ENCODE measurements at regions not wholly inside any gene's neighbourhood (a gene's known extent, or its start where the extent isn't known, plus 50 kb on each side); places are given as distances from the start of the nearest gene placed in this dataset.

DNA sequence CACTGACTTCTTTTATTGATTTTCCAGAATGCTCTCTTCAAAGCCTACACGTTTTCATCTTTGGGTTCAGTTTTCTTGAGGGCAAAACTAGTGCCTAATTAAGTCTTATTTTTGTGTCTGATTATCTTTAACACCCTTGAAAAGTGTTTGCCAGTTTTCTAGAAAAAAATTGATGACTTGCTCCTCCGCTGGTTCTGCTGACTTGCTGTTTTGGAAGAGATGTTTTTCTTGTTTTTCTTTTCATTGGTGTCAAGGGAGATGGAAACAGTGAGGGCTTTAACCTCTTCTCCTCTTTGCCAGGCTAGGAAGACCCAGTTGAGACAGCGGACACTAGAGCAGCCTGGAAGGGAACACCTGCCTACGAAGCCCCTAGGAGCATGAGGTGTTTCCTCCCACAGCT, 123.7 kb upstream of the EEPD1 start:
- H3K27me3 ChIP-seq (ENCODE audit: low read depth, low read length): no peaks in the 10 kb centered on the region
- H3K4me1 ChIP-seq (ENCODE audit: control insufficient read depth in 1 of 2, insufficient read depth in 2 of 2, low read length in 2 of 2): peaks cover 0 to 6% of the 10 kb centered on the region in 2 donors
- H3K27ac ChIP-seq (ENCODE audit: low read length): no peak overlapping the region
- no peaks in the 10 kb centered on the region for H3K36me3 ChIP-seq (ENCODE audit: control insufficient read depth in 1 of 2, insufficient read depth in 2 of 2, low read length in 2 of 2)
- H3K4me3 ChIP-seq (ENCODE audit: low read depth in 1 of 2, low read length in 2 of 2): no peak overlapping the region
- H3K9me3 ChIP-seq (ENCODE audit: control insufficient read depth in 1 of 2, low read length in 2 of 2): no peaks in the 10 kb centered on the region

- Histone ChIP-seq H3K36me3 (ENCODE audit: control insufficient read depth in 1 of 2, insufficient read depth in 2 of 2, low read length in 2 of 2) (no peaks in the 10 kb centered on the region), H3K27ac (ENCODE audit: low read length) (no peak overlapping the region), H3K4me1 (ENCODE audit: control insufficient read depth in 1 of 2, insufficient read depth in 2 of 2, low read length in 2 of 2) (peaks cover 0 to 6% of the 10 kb centered on the region in 2 donors), H3K4me3 (ENCODE audit: low read depth in 1 of 2, low read length in 2 of 2) (no peak overlapping the region), H3K27me3 (ENCODE audit: low read depth, low read length) (no peaks in the 10 kb centered on the region), H3K9me3 (ENCODE audit: control insufficient read depth in 1 of 2, low read length in 2 of 2) (no peaks in the 10 kb centered on the region)
Measured at GRCh38 chr7:36029853-36030515, 123.1 kb upstream of the EEPD1 start.

DNA sequence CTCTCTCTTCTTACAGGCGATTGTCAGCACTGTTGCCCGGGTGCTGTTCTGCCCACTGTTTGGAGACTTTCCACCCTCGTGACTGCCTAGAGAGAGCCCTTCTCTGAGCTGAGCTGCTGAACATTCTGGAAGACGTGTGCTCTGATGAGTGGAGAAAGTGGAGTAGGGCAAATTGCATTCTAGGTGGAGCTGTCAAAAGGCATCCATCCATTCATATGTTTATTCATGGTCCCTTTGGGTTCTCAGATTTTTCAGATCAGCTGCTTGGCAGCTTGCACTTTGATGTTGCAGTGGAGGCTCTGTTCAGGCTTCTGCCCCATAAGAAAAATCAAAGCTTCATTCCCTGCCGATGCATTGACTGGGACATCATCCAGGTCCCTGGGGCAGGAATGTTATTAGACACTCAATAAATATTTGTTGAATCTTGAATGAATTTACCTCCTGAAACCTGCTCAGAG, 120.7 kb upstream of the EEPD1 start:
- H3K4me1 ChIP-seq (ENCODE audit: control insufficient read depth in 1 of 2, insufficient read depth in 2 of 2, low read length in 2 of 2): peaks cover 0 to 18% of the 10 kb centered on the region in 2 donors
- H3K36me3 ChIP-seq (ENCODE audit: control insufficient read depth in 1 of 2, insufficient read depth in 2 of 2, low read length in 2 of 2): no peaks in the 10 kb centered on the region
- H3K9me3 ChIP-seq (ENCODE audit: control insufficient read depth in 1 of 2, low read length in 2 of 2): no peaks in the 10 kb centered on the region
- no peak overlapping the region for H3K27ac ChIP-seq (ENCODE audit: low read length)
- no peaks in the 10 kb centered on the region for H3K27me3 ChIP-seq (ENCODE audit: low read depth, low read length)
- H3K4me3 ChIP-seq (ENCODE audit: low read depth in 1 of 2, low read length in 2 of 2): no peak overlapping the region

- Histone ChIP-seq H3K36me3 (ENCODE audit: control insufficient read depth in 1 of 2, insufficient read depth in 2 of 2, low read length in 2 of 2) (no peaks in the 10 kb centered on the region), H3K9me3 (ENCODE audit: control insufficient read depth in 1 of 2, low read length in 2 of 2) (no peaks in the 10 kb centered on the region), H3K27ac (ENCODE audit: low read length) (no peak overlapping the region), H3K4me3 (ENCODE audit: low read depth in 1 of 2, low read length in 2 of 2) (no peak overlapping the region), H3K4me1 (ENCODE audit: control insufficient read depth in 1 of 2, insufficient read depth in 2 of 2, low read length in 2 of 2) (peaks cover 0 to 18% of the 10 kb centered on the region in 2 donors), H3K27me3 (ENCODE audit: low read depth, low read length) (no peaks in the 10 kb centered on the region)
Measured at GRCh38 chr7:36034020-36034419, 119.0 kb upstream of the EEPD1 start.

DNA sequence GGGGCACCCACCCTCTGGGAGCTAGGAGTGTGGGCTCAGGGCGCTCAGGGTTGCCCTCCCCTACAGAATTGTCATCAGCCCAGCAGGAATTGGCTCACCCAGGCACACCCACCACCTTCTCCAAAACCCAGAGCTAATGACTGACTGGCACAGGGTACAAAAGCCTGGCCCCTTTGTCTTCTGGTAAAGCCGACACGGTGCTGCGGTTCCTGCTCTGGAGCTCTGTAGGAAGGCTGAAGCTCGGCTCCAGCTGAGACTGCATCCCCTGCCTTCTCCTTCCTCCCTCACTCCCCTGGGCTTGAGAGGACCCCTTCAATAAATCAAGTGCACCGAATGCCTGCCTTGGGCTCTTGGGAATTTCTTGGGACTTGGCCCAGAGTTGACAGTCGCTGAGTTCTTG, 117.9 kb upstream of the EEPD1 start:
- H3K4me1 ChIP-seq (ENCODE audit: control insufficient read depth in 1 of 2, insufficient read depth in 2 of 2, low read length in 2 of 2): peaks cover 0 to 18% of the 10 kb centered on the region in 2 donors
- H3K27ac ChIP-seq (ENCODE audit: low read length): no peak overlapping the region
- no peaks in the 10 kb centered on the region for H3K9me3 ChIP-seq (ENCODE audit: control insufficient read depth in 1 of 2, low read length in 2 of 2)
- H3K36me3 ChIP-seq (ENCODE audit: control insufficient read depth in 1 of 2, insufficient read depth in 2 of 2, low read length in 2 of 2): no peaks in the 10 kb centered on the region
- H3K4me3 ChIP-seq (ENCODE audit: low read depth in 1 of 2, low read length in 2 of 2): no peak overlapping the region
- H3K27me3 ChIP-seq (ENCODE audit: low read depth, low read length): no peaks in the 10 kb centered on the region

- peak overlapping the region; percentile 59 for H3K27ac ChIP-seq (ENCODE audit: low read length)
- H3K4me3 ChIP-seq (ENCODE audit: low read depth in 1 of 2, low read length in 2 of 2): no peak overlapping the region
- H3K36me3 ChIP-seq (ENCODE audit: control insufficient read depth in 1 of 2, insufficient read depth in 2 of 2, low read length in 2 of 2): no peaks in the 10 kb centered on the region
- H3K27me3 ChIP-seq (ENCODE audit: low read depth, low read length): no peaks in the 10 kb centered on the region
- peaks cover 0 to 18% of the 10 kb centered on the region in 2 donors for H3K4me1 ChIP-seq (ENCODE audit: control insufficient read depth in 1 of 2, insufficient read depth in 2 of 2, low read length in 2 of 2)
- no peaks in the 10 kb centered on the region for H3K9me3 ChIP-seq (ENCODE audit: control insufficient read depth in 1 of 2, low read length in 2 of 2)
Measured at GRCh38 chr7:36036590-36036989, 116.5 kb upstream of the EEPD1 start.

- Histone ChIP-seq H3K27me3 (ENCODE audit: low read depth, low read length) (no peaks in the 10 kb centered on the region), H3K9me3 (ENCODE audit: control insufficient read depth in 1 of 2, low read length in 2 of 2) (no peaks in the 10 kb centered on the region), H3K36me3 (ENCODE audit: control insufficient read depth in 1 of 2, insufficient read depth in 2 of 2, low read length in 2 of 2) (no peaks in the 10 kb centered on the region), H3K4me1 (ENCODE audit: control insufficient read depth in 1 of 2, insufficient read depth in 2 of 2, low read length in 2 of 2) (peaks cover 0 to 17% of the 10 kb centered on the region in 2 donors), H3K4me3 (ENCODE audit: low read depth in 1 of 2, low read length in 2 of 2) (no peak overlapping the region), H3K27ac (ENCODE audit: low read length) (peak overlapping the region; percentile 59)
Measured at GRCh38 chr7:36037121-36037662, 115.9 kb upstream of the EEPD1 start.

GRCh38 chr7:36038063-36038721, 114.9 kb upstream of the EEPD1 start:
- no peaks in the 10 kb centered on the region for H3K36me3 ChIP-seq (ENCODE audit: control insufficient read depth in 1 of 2, insufficient read depth in 2 of 2, low read length in 2 of 2)
- H3K4me3 ChIP-seq (ENCODE audit: low read depth in 1 of 2, low read length in 2 of 2): no peak overlapping the region
- H3K4me1 ChIP-seq (ENCODE audit: control insufficient read depth in 1 of 2, insufficient read depth in 2 of 2, low read length in 2 of 2): peaks cover 0 to 12% of the 10 kb centered on the region in 2 donors
- H3K27me3 ChIP-seq (ENCODE audit: low read depth, low read length): no peaks in the 10 kb centered on the region
- no peaks in the 10 kb centered on the region for H3K9me3 ChIP-seq (ENCODE audit: control insufficient read depth in 1 of 2, low read length in 2 of 2)
- no peak overlapping the region for H3K27ac ChIP-seq (ENCODE audit: low read length)

- Histone ChIP-seq H3K4me3 (ENCODE audit: low read depth in 1 of 2, low read length in 2 of 2) (no peak overlapping the region), H3K36me3 (ENCODE audit: control insufficient read depth in 1 of 2, insufficient read depth in 2 of 2, low read length in 2 of 2) (no peaks in the 10 kb centered on the region), H3K4me1 (ENCODE audit: control insufficient read depth in 1 of 2, insufficient read depth in 2 of 2, low read length in 2 of 2) (peaks cover 0 to 12% of the 10 kb centered on the region in 2 donors), H3K27ac (ENCODE audit: low read length) (no peak overlapping the region), H3K9me3 (ENCODE audit: control insufficient read depth in 1 of 2, low read length in 2 of 2) (no peaks in the 10 kb centered on the region), H3K27me3 (ENCODE audit: low read depth, low read length) (no peaks in the 10 kb centered on the region)
Measured at GRCh38 chr7:36039243-36039642, 113.8 kb upstream of the EEPD1 start.

DNA sequence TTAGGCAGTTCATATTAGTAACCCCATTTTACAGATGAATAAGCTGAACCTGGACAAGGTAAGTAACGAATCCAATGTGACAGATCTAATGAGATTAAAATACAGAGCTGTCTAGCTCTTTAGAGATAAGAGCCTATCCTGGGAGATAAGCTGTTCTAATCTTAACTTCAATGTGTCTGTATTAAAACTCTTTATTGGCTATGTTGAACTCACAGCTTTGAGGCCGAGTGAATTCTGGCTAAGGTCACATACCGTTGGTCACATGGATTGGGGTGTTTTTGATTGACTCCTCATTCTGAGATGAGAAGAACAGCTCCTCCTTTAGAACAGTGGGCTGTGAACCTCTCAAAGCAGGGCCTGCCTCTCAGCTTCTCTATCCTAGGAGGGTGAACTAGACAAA, 113.4 kb upstream of the EEPD1 start:
- peaks cover 0 to 12% of the 10 kb centered on the region in 2 donors for H3K4me1 ChIP-seq (ENCODE audit: control insufficient read depth in 1 of 2, insufficient read depth in 2 of 2, low read length in 2 of 2)
- no peaks in the 10 kb centered on the region for H3K9me3 ChIP-seq (ENCODE audit: control insufficient read depth in 1 of 2, low read length in 2 of 2)
- no peaks in the 10 kb centered on the region for H3K36me3 ChIP-seq (ENCODE audit: control insufficient read depth in 1 of 2, insufficient read depth in 2 of 2, low read length in 2 of 2)
- no peak overlapping the region for H3K27ac ChIP-seq (ENCODE audit: low read length)
- no peaks in the 10 kb centered on the region for H3K27me3 ChIP-seq (ENCODE audit: low read depth, low read length)
- H3K4me3 ChIP-seq (ENCODE audit: low read depth in 1 of 2, low read length in 2 of 2): no peak overlapping the region

GRCh38 chr7:36040679-36041078, 112.4 kb upstream of the EEPD1 start:
- H3K27ac ChIP-seq (ENCODE audit: low read length): no peak overlapping the region
- no peaks in the 10 kb centered on the region for H3K27me3 ChIP-seq (ENCODE audit: low read depth, low read length)
- H3K4me1 ChIP-seq (ENCODE audit: control insufficient read depth in 1 of 2, insufficient read depth in 2 of 2, low read length in 2 of 2): peaks cover 4 to 9% of the 10 kb centered on the region in 2 donors
- H3K36me3 ChIP-seq (ENCODE audit: control insufficient read depth in 1 of 2, insufficient read depth in 2 of 2, low read length in 2 of 2): no peaks in the 10 kb centered on the region
- no peaks in the 10 kb centered on the region for H3K9me3 ChIP-seq (ENCODE audit: control insufficient read depth in 1 of 2, low read length in 2 of 2)
- H3K4me3 ChIP-seq (ENCODE audit: low read depth in 1 of 2, low read length in 2 of 2): no peak overlapping the region

Measured in muscle layer of duodenum (tissue), 2 donors.